HEK293T (cell line): ENCODE measurements at regions not wholly inside any gene's neighbourhood (a gene's known extent, or its start where the extent isn't known, plus 50 kb on each side); places are given as distances from the start of the nearest gene placed in this dataset.

Experiments used
- CTCF ChIA-PET: fragments of 350-600 bp; formaldehyde crosslinking; extraction: SDS; loops from one replicate; lab custom pipeline; 2021; ENCODE audit warnings: antibody characterized with exemption, inconsistent platforms; lab: Yijun Ruan, JAX
- POLR2A ChIA-PET: fragments of 350-600 bp; formaldehyde crosslinking; extraction: SDS; loops from one replicate; lab custom pipeline; 2020; ENCODE audit warnings: antibody characterized with exemption, inconsistent platforms; lab: Yijun Ruan, JAX
- DNase-seq: peaks from one replicate; pipeline ENCODE4 v3.0.0; 2012; ENCODE audit warnings: mixed read lengths; ENCODE audit errors: extremely low spot score
- ARNT ChIP-seq: fragments of 450-650 bp; IDR thresholded peaks from 2 replicates; pipeline ENCODE4 v1.6.1; 2017; ENCODE audit warnings: mild to moderate bottlenecking
- BHLHE40 ChIP-seq: fragments of 450-650 bp; IDR thresholded peaks from 2 replicates; pipeline ENCODE4 v1.6.1; 2016; ENCODE audit warnings: mild to moderate bottlenecking, moderate library complexity, borderline replicate concordance
- CTBP1 ChIP-seq: fragments of 450-650 bp; IDR thresholded peaks from 2 replicates; pipeline ENCODE4 v1.6.1; 2016; ENCODE audit warnings: borderline replicate concordance
- ELF4 ChIP-seq: fragments of 450-650 bp; IDR thresholded peaks from 2 replicates; pipeline ENCODE4 v1.6.1; 2017; ENCODE audit warnings: antibody characterized with exemption
- FOXA1 ChIP-seq: fragments of 450-650 bp; IDR thresholded peaks from 2 replicates; pipeline ENCODE4 v1.6.1; 2016; ENCODE audit warnings: mild to moderate bottlenecking
- FOXK2 ChIP-seq: fragments of 450-650 bp; IDR thresholded peaks from 2 replicates; pipeline ENCODE4 v1.6.1; 2016; ENCODE audit warnings: mild to moderate bottlenecking
- FOXM1 ChIP-seq: fragments of 450-650 bp; IDR thresholded peaks from 2 replicates; pipeline ENCODE4 v1.6.1; 2017; ENCODE audit warnings: mild to moderate bottlenecking, borderline replicate concordance
- HDGF ChIP-seq: fragments of 450-650 bp; IDR thresholded peaks from 2 replicates; pipeline ENCODE4 v1.6.1; 2017; ENCODE audit warnings: antibody characterized with exemption, borderline replicate concordance
- L3MBTL2 ChIP-seq: fragments of 450-650 bp; conservative IDR thresholded peaks from 2 replicates; pipeline ENCODE4 v1.6.1; 2016; ENCODE audit warnings: mild to moderate bottlenecking
- LEF1 ChIP-seq: fragments of 450-650 bp; IDR thresholded peaks from 2 replicates; pipeline ENCODE4 v1.6.1; 2017; ENCODE audit warnings: mild to moderate bottlenecking, borderline replicate concordance
- NFRKB ChIP-seq: fragments of 450-650 bp; IDR thresholded peaks from 2 replicates; pipeline ENCODE4 v1.6.1; 2016; ENCODE audit warnings: mild to moderate bottlenecking, moderate library complexity
- SP1 ChIP-seq: fragments of 450-650 bp; IDR thresholded peaks from 2 replicates; pipeline ENCODE4 v1.6.1; 2017
- SUZ12 ChIP-seq: fragments of 450-650 bp; IDR thresholded peaks from 2 replicates; pipeline ENCODE4 v1.6.1; 2016; ENCODE audit warnings: mild to moderate bottlenecking
- TARDBP ChIP-seq: fragments of 450-650 bp; IDR thresholded peaks from 2 replicates; pipeline ENCODE4 v1.6.1; 2016
- ZNF384 ChIP-seq: fragments of 450-650 bp; IDR thresholded peaks from 2 replicates; pipeline ENCODE4 v1.6.1; 2016
- TF ChIP-seq, protein P1 (sequence below): fragments of 450-650 bp; IDR thresholded peaks from 2 replicates; pipeline ENCODE4 v1.6.1; 2016

DNA sequence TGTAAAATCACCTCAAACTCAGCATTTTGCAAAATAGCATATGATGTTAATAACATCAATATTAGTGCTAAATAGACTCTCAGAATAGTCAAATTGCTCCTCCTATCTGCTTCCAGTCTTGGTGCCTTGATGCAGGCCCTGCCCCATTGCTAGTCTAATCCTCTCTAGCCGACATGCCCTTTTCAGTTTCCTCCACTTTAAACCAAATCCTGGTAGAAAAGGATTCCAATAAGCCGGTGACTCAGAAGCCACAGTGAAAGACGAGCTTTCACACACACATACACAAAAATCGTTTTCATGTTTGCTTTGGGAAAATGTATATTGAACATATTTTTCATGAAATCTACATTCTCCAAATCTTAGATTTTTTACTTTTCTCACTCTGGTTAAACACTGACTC is 203.1 kb downstream of the LMBRD1 start:
- no peak for DNase-seq
- TF ChIP-seq SP1 (no peak), LEF1 (no peak), L3MBTL2 (no peak), FOXM1 (no peak), ELF4 (no peak), FOXK2 (no peak), ARNT (no peak), BHLHE40 (no peak), NFRKB (no peak), HDGF (no peak)
- TF ChIP-seq, protein P1, sequence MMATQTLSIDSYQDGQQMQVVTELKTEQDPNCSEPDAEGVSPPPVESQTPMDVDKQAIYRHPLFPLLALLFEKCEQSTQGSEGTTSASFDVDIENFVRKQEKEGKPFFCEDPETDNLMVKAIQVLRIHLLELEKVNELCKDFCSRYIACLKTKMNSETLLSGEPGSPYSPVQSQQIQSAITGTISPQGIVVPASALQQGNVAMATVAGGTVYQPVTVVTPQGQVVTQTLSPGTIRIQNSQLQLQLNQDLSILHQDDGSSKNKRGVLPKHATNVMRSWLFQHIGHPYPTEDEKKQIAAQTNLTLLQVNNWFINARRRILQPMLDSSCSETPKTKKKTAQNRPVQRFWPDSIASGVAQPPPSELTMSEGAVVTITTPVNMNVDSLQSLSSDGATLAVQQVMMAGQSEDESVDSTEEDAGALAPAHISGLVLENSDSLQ, result no peak
- ChIA-PET CTCF (no interaction called here), POLR2A (no interaction called here)

DNA sequence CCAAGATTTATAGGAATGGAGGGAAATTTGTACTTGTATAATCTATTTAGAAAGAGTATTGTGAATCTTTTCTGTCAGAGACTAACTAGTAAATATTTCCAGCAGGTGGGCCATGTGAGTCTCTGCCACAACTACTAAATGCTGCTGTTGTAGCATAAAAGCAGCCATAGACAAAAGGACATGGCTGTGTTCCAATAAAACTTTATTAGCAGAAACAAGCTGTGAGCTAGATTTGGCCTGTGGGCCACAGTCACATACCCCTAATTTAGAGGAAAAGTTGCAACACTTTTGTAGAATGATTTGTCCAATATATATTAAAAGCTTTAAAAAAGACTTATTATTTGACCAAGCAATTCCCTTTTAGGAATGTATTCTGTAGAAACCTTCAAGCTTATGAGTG is 207.2 kb downstream of the LMBRD1 start:
- TF ChIP-seq TARDBP (no peak), BHLHE40 (no peak), SP1 (no peak), LEF1 (no peak), NFRKB (no peak), L3MBTL2 (no peak), FOXK2 (no peak), ELF4 (no peak)
- no peak for DNase-seq
- CTCF ChIA-PET, result no interaction called here
- POLR2A ChIA-PET, result no interaction called here

DNA sequence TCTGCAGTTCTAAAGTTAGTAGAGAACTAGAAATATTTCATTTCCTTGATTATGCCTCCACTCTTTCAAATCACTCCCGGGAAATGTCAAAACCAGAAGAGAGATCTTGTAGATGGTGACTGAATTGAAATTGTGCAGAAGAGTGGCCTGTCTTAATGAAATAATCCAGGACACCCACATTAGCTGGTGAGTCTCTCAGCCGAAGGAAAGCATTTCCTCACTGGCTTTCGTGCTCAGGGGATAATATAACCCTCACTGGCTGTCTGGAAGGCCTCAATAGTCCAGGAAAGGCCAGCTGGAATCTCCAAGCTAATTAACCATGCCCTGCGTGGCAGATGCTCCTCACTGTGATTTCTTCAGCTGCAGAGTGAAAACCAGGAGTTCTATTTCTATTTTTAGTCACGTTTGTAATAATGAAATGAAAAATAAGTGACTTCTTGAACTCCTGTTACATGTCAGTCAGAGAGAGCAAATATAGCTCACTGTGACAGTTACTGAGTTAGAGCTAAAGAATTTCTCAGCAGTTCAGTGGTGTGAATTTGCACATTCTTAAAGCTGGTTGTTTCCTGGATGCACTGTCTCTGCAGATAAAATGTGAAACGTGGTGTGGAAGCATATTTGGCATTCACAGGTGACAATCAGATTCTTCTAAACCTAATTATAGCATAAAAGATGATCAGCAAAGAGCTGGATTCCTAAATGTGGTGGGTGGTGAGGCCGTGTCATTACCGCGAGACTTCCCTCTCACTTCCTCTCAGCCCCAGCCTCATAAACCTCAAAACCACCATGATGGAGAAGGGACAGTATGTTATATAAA is 211.7 kb downstream of the LMBRD1 start:
- no peak for TF ChIP-seq TARDBP
- TF ChIP-seq, protein P1, result no peak
- no peak for TF ChIP-seq L3MBTL2
- no peak for TF ChIP-seq LEF1
- no peak for TF ChIP-seq NFRKB
- TF ChIP-seq SUZ12, result no peak
- no peak for TF ChIP-seq ZNF384
- TF ChIP-seq FOXK2, result no peak
- TF ChIP-seq FOXM1, result no peak
- no peak for TF ChIP-seq ARNT
- TF ChIP-seq SP1, result no peak
- CTCF ChIA-PET, result no interaction called here
- POLR2A ChIA-PET, result no interaction called here
- no peak for DNase-seq

DNA sequence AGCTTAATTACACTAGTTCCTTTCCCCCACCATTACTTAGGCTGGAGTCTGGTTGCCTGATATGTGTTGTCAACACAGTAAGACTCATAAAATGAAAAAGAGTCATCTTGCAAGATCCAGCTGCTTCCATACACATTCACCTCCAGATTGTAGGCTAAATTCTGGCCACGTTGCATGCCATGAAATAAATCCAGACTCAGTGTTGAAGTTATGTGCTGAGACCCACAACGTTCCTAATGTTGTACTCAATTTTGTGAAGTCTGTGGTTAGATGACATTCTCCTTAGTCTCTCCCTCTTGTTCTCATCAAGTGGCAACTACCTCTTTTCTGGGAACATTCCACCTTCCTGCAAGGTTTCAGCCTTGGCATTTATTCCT is 212.3 kb downstream of the LMBRD1 start:
- TF ChIP-seq, protein P1, result no peak
- TF ChIP-seq L3MBTL2 (no peak), TARDBP (no peak), LEF1 (no peak), SUZ12 (no peak), BHLHE40 (no peak), ZNF384 (no peak), ARNT (no peak), NFRKB (no peak), HDGF (no peak), FOXA1 (no peak), FOXK2 (no peak), SP1 (no peak), CTBP1 (no peak), FOXM1 (no peak)
- DNase-seq, result no peak
- CTCF ChIA-PET, result no interaction called here
- POLR2A ChIA-PET, result no interaction called here

DNA sequence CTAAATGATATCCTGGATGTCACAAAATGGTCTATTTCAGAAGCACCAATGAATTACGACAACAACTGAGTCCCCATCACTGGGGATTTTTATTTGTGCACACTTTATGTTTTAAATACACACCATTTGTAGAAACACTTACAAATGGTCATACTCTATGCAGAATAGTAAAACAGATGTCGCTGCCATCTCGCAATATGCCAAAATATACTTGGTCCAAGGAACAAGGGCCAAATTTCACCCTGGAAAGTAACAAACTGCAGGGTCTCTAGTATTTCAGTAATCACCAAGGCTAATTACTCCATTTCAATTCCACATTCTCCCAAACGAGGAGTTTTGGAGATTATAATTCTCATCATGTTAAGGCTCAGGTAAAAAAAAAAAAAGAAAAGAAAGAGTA is 215.2 kb downstream of the LMBRD1 start:
- POLR2A ChIA-PET, result no interaction called here
- no peak for DNase-seq
- TF ChIP-seq LEF1 (no peak), L3MBTL2 (no peak), BHLHE40 (no peak), TARDBP (no peak), CTBP1 (no peak), FOXK2 (no peak), SUZ12 (no peak), ELF4 (no peak), FOXA1 (no peak), ARNT (no peak), SP1 (no peak), HDGF (no peak), ZNF384 (no peak), NFRKB (no peak), FOXM1 (no peak)
- TF ChIP-seq, protein P1, result no peak
- CTCF ChIA-PET, result no interaction called here

DNA sequence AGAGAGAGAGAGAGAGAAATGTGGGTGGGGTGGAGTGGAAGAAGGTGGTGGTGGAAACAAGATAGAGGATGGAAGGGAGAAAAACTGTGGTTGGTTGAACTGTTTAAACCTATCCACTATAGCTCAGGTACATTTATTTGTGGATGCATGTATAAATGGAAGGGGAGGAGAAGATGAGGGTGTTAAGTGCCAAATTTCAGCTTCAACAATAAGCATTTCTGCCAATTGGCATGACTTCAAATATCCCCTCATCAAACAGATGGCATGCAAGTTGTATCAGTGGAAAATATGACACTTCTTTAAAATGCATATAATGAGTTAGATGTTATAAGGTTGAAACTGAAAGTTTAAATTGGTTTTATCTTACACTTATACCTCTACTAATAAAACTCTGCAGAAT is 216.1 kb downstream of the LMBRD1 start:
- ChIA-PET POLR2A (no interaction called here), CTCF (no interaction called here)
- DNase-seq, result no peak
- no peak for TF ChIP-seq FOXM1
- no peak for TF ChIP-seq ZNF384
- no peak for TF ChIP-seq SP1
- no peak for TF ChIP-seq L3MBTL2
- TF ChIP-seq SUZ12, result no peak
- TF ChIP-seq ARNT, result no peak
- no peak for TF ChIP-seq BHLHE40
- no peak for TF ChIP-seq FOXA1
- no peak for TF ChIP-seq NFRKB
- TF ChIP-seq, protein P1, result no peak
- TF ChIP-seq HDGF, result no peak
- TF ChIP-seq TARDBP, result no peak
- no peak for TF ChIP-seq ELF4
- no peak for TF ChIP-seq FOXK2
- TF ChIP-seq CTBP1, result no peak
- no peak for TF ChIP-seq LEF1
